PC-9 (cell line): ENCODE measurements at regions not wholly inside any gene's neighbourhood (a gene's known extent, or its start where the extent isn't known, plus 50 kb on each side); places are given as distances from the start of the nearest gene placed in this dataset.

Source experiments
- BruUV-seq: library from RNA; stranded (reverse); fragments of 400-500 nt; replicated peaks from 2 replicates; lab custom pipeline; 2021; lab: Mats Ljungman, UMichigan
- CTCF ChIA-PET: fragments of 300-600 bp; sonication (Branson Sonifier 250); formaldehyde crosslinking; loops from one replicate; lab custom pipeline; 2022; ENCODE audit warnings: antibody characterized with exemption; lab: Charles Lee
- POLR2A ChIA-PET: fragments of 300-600 bp; sonication (Branson Sonifier 250); formaldehyde crosslinking; loops from one replicate; lab custom pipeline; 2022; ENCODE audit warnings: antibody characterized with exemption; ENCODE audit not compliant: unreplicated experiment; lab: Charles Lee
- DNase-seq, 2 experiments: peaks; one replicate each; pipeline versions ENCODE4 v3.0.0 to v3.0.0-alpha.2; 2015 to 2022; ENCODE audit warnings: mixed read lengths in 1 of 2
- H2AFZ ChIP-seq: fragments of 200-600 bp; sonication (generic); 2 replicates; pipeline ENCODE4 v1.8.1; 2017; ENCODE audit warnings: antibody characterized with exemption
- H3F3A ChIP-seq: fragments of 200-600 bp; sonication (generic); 2 replicates; pipeline ENCODE4 v1.8.1; 2017; ENCODE audit warnings: antibody characterized with exemption, mild to moderate bottlenecking, low read depth; ENCODE audit not compliant: insufficient read depth
- H3K27ac ChIP-seq: fragments of 200-600 bp; sonication (generic); 2 replicates; pipeline ENCODE4 v1.6.1; 2016; ENCODE audit warnings: mixed run types
- H3K27me3 ChIP-seq: fragments of 200-600 bp; sonication (generic); 2 replicates; pipeline ENCODE4 v1.6.1; 2016; ENCODE audit warnings: low read depth, mixed run types; ENCODE audit not compliant: insufficient read depth
- H3K36me3 ChIP-seq: fragments of 200-600 bp; sonication (generic); 2 replicates; pipeline ENCODE4 v1.6.1; 2016; ENCODE audit warnings: low read depth, mixed run types
- H3K4me1 ChIP-seq: fragments of 200-600 bp; sonication (generic); replicated peaks from 2 replicates; pipeline ENCODE4 v1.6.1; 2016; ENCODE audit warnings: mixed run types; ENCODE audit not compliant: insufficient read depth
- H3K4me2 ChIP-seq: fragments of 200-600 bp; sonication (generic); 2 replicates; pipeline ENCODE4 v1.6.1; 2017; ENCODE audit warnings: mixed run types
- H3K4me3 ChIP-seq: fragments of 200-600 bp; sonication (generic); 2 replicates; pipeline ENCODE4 v1.6.1; 2016; ENCODE audit warnings: mixed run types
- H3K79me2 ChIP-seq: fragments of 200-600 bp; sonication (generic); 2 replicates; pipeline ENCODE4 v1.6.1; 2017; ENCODE audit warnings: low read depth, mixed run types
- H3K9me2 ChIP-seq: fragments of 200-600 bp; sonication (generic); 2 replicates; pipeline ENCODE4 v1.8.1; 2017; ENCODE audit warnings: mild to moderate bottlenecking; ENCODE audit not compliant: insufficient read depth
- H3K9me3 ChIP-seq: fragments of 200-600 bp; sonication (generic); 2 replicates; pipeline ENCODE4 v1.8.1; 2016; ENCODE audit warnings: low read depth; ENCODE audit not compliant: insufficient read depth
- H4K20me1 ChIP-seq: fragments of 200-600 bp; sonication (generic); 2 replicates; pipeline ENCODE4 v1.8.1; 2017; ENCODE audit not compliant: insufficient read depth
- EZH2 ChIP-seq: fragments of 200-600 bp; sonication (generic); IDR thresholded peaks from 2 replicates; pipeline ENCODE4 v1.8.0; 2017; ENCODE audit warnings: antibody characterized with exemption, low read depth
- intact Hi-C: fragments of 100-400 bp; cut with micrococcal nuclease; formaldehyde crosslinking; loops from one replicate; pipeline ENCODE4 v1.10.0; 2022; ENCODE audit not compliant: unreplicated experiment
- TF ChIP-seq, protein P1 (sequence below): fragments of 200-600 bp; sonication (generic); conservative IDR thresholded peaks from 2 replicates; pipeline ENCODE4 v1.6.1; 2017; ENCODE audit warnings: mixed run types, antibody characterized with exemption, mild to moderate bottlenecking, moderate library complexity

DNA sequence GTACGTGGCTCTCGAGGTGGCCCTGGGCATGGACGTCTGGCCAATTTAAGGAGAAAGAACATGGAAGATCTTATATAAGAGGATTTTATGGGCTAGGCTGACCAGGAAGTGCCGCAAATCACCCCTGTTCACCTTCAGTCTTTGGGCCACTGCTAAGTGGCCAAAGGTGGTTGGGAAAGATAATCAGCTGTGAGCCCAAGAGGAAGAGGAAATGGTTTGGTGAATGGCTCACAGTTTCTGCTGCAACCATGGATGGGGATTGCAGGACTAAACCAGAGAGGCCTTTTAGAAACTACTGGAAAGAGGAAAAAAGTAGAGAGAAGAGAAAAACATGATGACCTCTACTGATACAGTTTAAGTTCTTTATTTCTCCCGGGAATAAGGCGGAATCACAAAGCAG, 96.0 kb upstream of the ARHGAP20 start:
- H3K27ac ChIP-seq, result no peak overlapping the region
- H3K4me1 ChIP-seq, result no peaks in the 10 kb centered on the region
- no peaks in the 10 kb centered on the region for H3F3A ChIP-seq
- no peak overlapping the region for H3K4me2 ChIP-seq
- BruUV-seq, result no TSS peak
- H4K20me1 ChIP-seq, result no peaks in the 10 kb centered on the region
- H3K9me3 ChIP-seq, result no peaks in the 10 kb centered on the region
- intact Hi-C loops, result no loop called here
- no peaks in the 10 kb centered on the region for H3K27me3 ChIP-seq
- H3K36me3 ChIP-seq, result no peaks in the 10 kb centered on the region
- DNase-seq, result no peak
- TF ChIP-seq, protein P1, sequence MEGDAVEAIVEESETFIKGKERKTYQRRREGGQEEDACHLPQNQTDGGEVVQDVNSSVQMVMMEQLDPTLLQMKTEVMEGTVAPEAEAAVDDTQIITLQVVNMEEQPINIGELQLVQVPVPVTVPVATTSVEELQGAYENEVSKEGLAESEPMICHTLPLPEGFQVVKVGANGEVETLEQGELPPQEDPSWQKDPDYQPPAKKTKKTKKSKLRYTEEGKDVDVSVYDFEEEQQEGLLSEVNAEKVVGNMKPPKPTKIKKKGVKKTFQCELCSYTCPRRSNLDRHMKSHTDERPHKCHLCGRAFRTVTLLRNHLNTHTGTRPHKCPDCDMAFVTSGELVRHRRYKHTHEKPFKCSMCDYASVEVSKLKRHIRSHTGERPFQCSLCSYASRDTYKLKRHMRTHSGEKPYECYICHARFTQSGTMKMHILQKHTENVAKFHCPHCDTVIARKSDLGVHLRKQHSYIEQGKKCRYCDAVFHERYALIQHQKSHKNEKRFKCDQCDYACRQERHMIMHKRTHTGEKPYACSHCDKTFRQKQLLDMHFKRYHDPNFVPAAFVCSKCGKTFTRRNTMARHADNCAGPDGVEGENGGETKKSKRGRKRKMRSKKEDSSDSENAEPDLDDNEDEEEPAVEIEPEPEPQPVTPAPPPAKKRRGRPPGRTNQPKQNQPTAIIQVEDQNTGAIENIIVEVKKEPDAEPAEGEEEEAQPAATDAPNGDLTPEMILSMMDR, result no peak
- TF ChIP-seq EZH2, result no peak
- H3K9me2 ChIP-seq, result no peaks in the 10 kb centered on the region; the same call in 1 of the 2 replicates
- ChIA-PET CTCF (no interaction called here), POLR2A (no interaction called here)
- H3K79me2 ChIP-seq, result no peaks in the 10 kb centered on the region
- no peak overlapping the region for H3K4me3 ChIP-seq
- no peak overlapping the region for H2AFZ ChIP-seq

GRCh38 chr11:110807801-110808200, 95.6 kb upstream of the ARHGAP20 start:
- no peaks in the 10 kb centered on the region; the same call in 1 of the 2 replicates for H3K9me2 ChIP-seq
- H3K79me2 ChIP-seq, result no peaks in the 10 kb centered on the region
- H3K4me1 ChIP-seq, result no peaks in the 10 kb centered on the region
- intact Hi-C loops, result no loop called here
- DNase-seq, result no peak
- H3K27me3 ChIP-seq, result no peaks in the 10 kb centered on the region
- H3K9me3 ChIP-seq, result no peaks in the 10 kb centered on the region
- H4K20me1 ChIP-seq, result no peaks in the 10 kb centered on the region
- no peaks in the 10 kb centered on the region for H3K36me3 ChIP-seq
- ChIA-PET POLR2A (no interaction called here), CTCF (no interaction called here)
- H3K4me3 ChIP-seq, result no peak overlapping the region
- TF ChIP-seq EZH2, result no peak
- TF ChIP-seq, protein P1, result no peak
- H2AFZ ChIP-seq, result no peak overlapping the region
- no peaks in the 10 kb centered on the region for H3F3A ChIP-seq
- no peak overlapping the region for H3K27ac ChIP-seq
- no TSS peak for BruUV-seq
- no peak overlapping the region for H3K4me2 ChIP-seq

DNA sequence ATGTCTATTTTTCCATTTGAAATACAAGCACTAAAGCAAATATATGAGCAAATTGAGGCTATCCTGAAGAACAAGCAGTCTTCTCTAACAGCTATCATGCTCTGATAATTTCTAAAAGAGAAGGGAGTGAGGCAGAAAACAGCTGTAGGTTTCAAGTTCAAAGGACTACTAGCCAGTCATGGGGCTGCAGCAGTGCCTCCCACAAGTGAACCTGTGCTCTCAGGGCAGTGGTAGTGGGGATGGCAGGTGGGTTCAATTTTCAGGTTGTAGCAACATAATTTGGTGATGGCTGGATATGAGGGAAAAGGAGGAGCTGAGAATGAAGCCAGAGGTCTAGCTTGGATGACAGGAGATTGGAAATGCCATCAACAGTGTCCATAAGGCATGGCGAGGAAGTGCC, 93.5 kb upstream of the ARHGAP20 start:
- CTCF ChIA-PET, result no interaction called here
- POLR2A ChIA-PET, result no interaction called here
- BruUV-seq, result no TSS peak

More for the DNA sequence above, 93.5 kb upstream of the ARHGAP20 start:
- intact Hi-C loops, result no loop called here
- TF ChIP-seq, protein P1, result no peak
- no peak for TF ChIP-seq EZH2
- Histone ChIP-seq H4K20me1 (no peaks in the 10 kb centered on the region), H3K4me2 (no peak overlapping the region), H3K79me2 (no peaks in the 10 kb centered on the region), H3K36me3 (no peaks in the 10 kb centered on the region), H2AFZ (no peak overlapping the region), H3K4me1 (no peaks in the 10 kb centered on the region), H3K27me3 (no peaks in the 10 kb centered on the region), H3F3A (no peaks in the 10 kb centered on the region), H3K27ac (no peak overlapping the region), H3K9me3 (no peaks in the 10 kb centered on the region), H3K9me2 (no peaks in the 10 kb centered on the region; the same call in 1 of the 2 replicates), H3K4me3 (no peak overlapping the region)
- no peak for DNase-seq
